H9 (cell line): ENCODE measurements at regions not wholly inside any gene's neighbourhood (a gene's known extent, or its start where the extent isn't known, plus 50 kb on each side); places are given as distances from the start of the nearest gene placed in this dataset.

Experiments used
- DNase-seq: peaks from one replicate; pipeline ENCODE4 v3.0.0-alpha.2; 2017
- H2AFZ ChIP-seq: one replicate; pipeline ENCODE4 v1.6.1; 2013; ENCODE audit warnings: mild to moderate bottlenecking, low read length, control low read depth, moderate library complexity
- H2AK5ac ChIP-seq: 2 replicates; pipeline ENCODE4 v1.6.1; 2013; ENCODE audit warnings: low read length, control low read depth, mixed read lengths; ENCODE audit not compliant: insufficient read length
- H2BK120ac ChIP-seq: one replicate; pipeline ENCODE4 v1.6.1; 2013; ENCODE audit warnings: low read depth, mild to moderate bottlenecking, low read length, control low read depth, inconsistent platforms; ENCODE audit not compliant: poor library complexity, severe bottlenecking
- H2BK12ac ChIP-seq: 2 replicates; pipeline ENCODE4 v1.6.1; 2013; ENCODE audit warnings: low read length, control low read depth, mixed read lengths, low read depth; ENCODE audit not compliant: insufficient read length
- H2BK15ac ChIP-seq: 2 replicates; pipeline ENCODE4 v1.6.1; 2013; ENCODE audit warnings: low read depth, low read length, control low read depth
- H2BK20ac ChIP-seq: one replicate; pipeline ENCODE4 v1.6.1; 2013; ENCODE audit warnings: low read depth, mild to moderate bottlenecking, low read length, control low read depth, inconsistent platforms; ENCODE audit not compliant: poor library complexity, severe bottlenecking
- H2BK5ac ChIP-seq: 2 replicates; pipeline ENCODE4 v1.6.1; 2013; ENCODE audit warnings: low read length, control low read depth, mixed read lengths; ENCODE audit not compliant: insufficient read length
- H3K14ac ChIP-seq: 2 replicates; pipeline ENCODE4 v1.6.1; 2013; ENCODE audit warnings: low read length, control low read depth; ENCODE audit not compliant: insufficient read depth
- H3K18ac ChIP-seq: 2 replicates; pipeline ENCODE4 v1.6.1; 2013; ENCODE audit warnings: low read depth, mild to moderate bottlenecking, mixed read lengths, low read length, control low read depth; ENCODE audit not compliant: insufficient read length
- H3K23ac ChIP-seq: 2 replicates; pipeline ENCODE4 v1.6.1; 2013; ENCODE audit warnings: low read length, control low read depth, mixed read lengths, low read depth; ENCODE audit not compliant: insufficient read length
- H3K23me2 ChIP-seq: 2 replicates; pipeline ENCODE4 v1.6.1; 2013; ENCODE audit warnings: low read depth, mild to moderate bottlenecking, mixed read lengths, low read length, control low read depth; ENCODE audit not compliant: insufficient read length, poor library complexity, severe bottlenecking
- H3K27ac ChIP-seq: 2 replicates; pipeline ENCODE4 v1.5.1; 2013; ENCODE audit warnings: low read length, control low read depth, mixed read lengths, low read depth; ENCODE audit not compliant: insufficient read length
- H3K27me3 ChIP-seq: 2 replicates; pipeline ENCODE4 v1.6.1; 2013; ENCODE audit warnings: low read length, control low read depth, inconsistent platforms; ENCODE audit not compliant: insufficient read depth
- H3K4ac ChIP-seq: 2 replicates; pipeline ENCODE4 v1.6.1; 2013; ENCODE audit warnings: low read depth, mild to moderate bottlenecking, control low read depth, inconsistent platforms, low read length, moderate library complexity
- H3K4me1 ChIP-seq: 2 replicates; pipeline ENCODE4 v1.6.1; 2013; ENCODE audit warnings: low read length, control low read depth, inconsistent platforms; ENCODE audit not compliant: insufficient read depth
- H3K4me2 ChIP-seq: 2 replicates; pipeline ENCODE4 v1.6.1; 2013; ENCODE audit warnings: low read length, control low read depth, mixed read lengths; ENCODE audit not compliant: insufficient read length, insufficient read depth
- H3K56ac ChIP-seq: 2 replicates; pipeline ENCODE4 v1.6.1; 2013; ENCODE audit warnings: low read depth, mild to moderate bottlenecking, mixed read lengths, low read length, control low read depth; ENCODE audit not compliant: insufficient read length
- H3K79me1 ChIP-seq: 2 replicates; pipeline ENCODE4 v1.6.1; 2013; ENCODE audit warnings: low read depth, mild to moderate bottlenecking, moderate library complexity, low read length, control low read depth, inconsistent platforms; ENCODE audit not compliant: insufficient read depth, poor library complexity, severe bottlenecking
- H3K79me2 ChIP-seq: 2 replicates; pipeline ENCODE4 v1.6.1; 2013; ENCODE audit warnings: low read length, control low read depth, inconsistent platforms; ENCODE audit not compliant: insufficient read depth
- H3K9ac ChIP-seq: 2 replicates; pipeline ENCODE4 v1.6.1; 2013; ENCODE audit warnings: low read length, control low read depth, mixed read lengths; ENCODE audit not compliant: insufficient read length; ENCODE audit errors: extremely low read depth
- H3K9me3 ChIP-seq: one replicate; pipeline ENCODE4 v1.6.1; 2013; ENCODE audit warnings: low read depth, low read length, inconsistent platforms; ENCODE audit not compliant: control insufficient read depth
- H3T11ph ChIP-seq: one replicate; pipeline ENCODE4 v1.6.1; 2013; ENCODE audit warnings: mild to moderate bottlenecking, low read length, control low read depth, inconsistent platforms
- H4K20me1 ChIP-seq: one replicate; pipeline ENCODE4 v1.6.1; 2013; ENCODE audit not compliant: control insufficient read depth, insufficient read length, insufficient read depth
- H4K5ac ChIP-seq: 2 replicates; pipeline ENCODE4 v1.6.1; 2013; ENCODE audit warnings: low read depth, mild to moderate bottlenecking, mixed read lengths, low read length, control low read depth; ENCODE audit not compliant: insufficient read length
- H4K8ac ChIP-seq: replicated peaks from 2 replicates; pipeline ENCODE4 v1.6.1; 2013; ENCODE audit warnings: low read length, control low read depth, mixed read lengths, low read depth; ENCODE audit not compliant: insufficient read length
- H4K91ac ChIP-seq: 2 replicates; pipeline ENCODE4 v1.6.1; 2013; ENCODE audit warnings: low read depth, mild to moderate bottlenecking, moderate library complexity, mixed read lengths, low read length, control low read depth; ENCODE audit not compliant: insufficient read length
- H3K27ac Mint-ChIP-seq, 3 experiments: 2 replicates in 2 of 3; 3 replicates in 1 of 3; pipeline ENCODE4 v1.8.0; 2020 to 2021; ENCODE audit warnings: mixed read lengths in 3 of 3, mild to moderate bottlenecking in 1 of 3, moderate library complexity in 1 of 3
- H3K27me3 Mint-ChIP-seq: 2 replicates; pipeline ENCODE4 v1.8.0; 2021; ENCODE audit warnings: low read depth, mild to moderate bottlenecking, moderate library complexity, mixed read lengths
- H3K36me3 Mint-ChIP-seq, 3 experiments: 2 replicates in 2 of 3; 3 replicates in 1 of 3; pipeline ENCODE4 v1.8.0; 2020 to 2021; ENCODE audit warnings: low read depth in 3 of 3, mixed read lengths in 3 of 3; ENCODE audit not compliant: insufficient read depth in 1 of 3
- H3K4me1 Mint-ChIP-seq, 2 experiments: 2 replicates each; pipeline ENCODE4 v1.8.0; 2020; ENCODE audit warnings: mixed read lengths in 2 of 2
- H3K4me3 Mint-ChIP-seq, 2 experiments: 2 replicates in 1 of 2; 3 replicates in 1 of 2; pipeline ENCODE4 v1.8.0; 2020 to 2021; ENCODE audit warnings: mild to moderate bottlenecking in 2 of 2, mixed read lengths in 2 of 2, moderate library complexity in 1 of 2
- H3K9me3 Mint-ChIP-seq, 2 experiments: 2 replicates in 1 of 2; 3 replicates in 1 of 2; pipeline ENCODE4 v1.8.0; 2020; ENCODE audit warnings: mild to moderate bottlenecking in 2 of 2, mixed read lengths in 2 of 2, moderate library complexity in 1 of 2
- CTCF ChIP-seq: fragments of 200-600 bp; sonication (generic); conservative IDR thresholded peaks from 3 replicates; pipeline ENCODE4 v1.8.0; 2021; ENCODE audit warnings: antibody characterized with exemption, mild to moderate bottlenecking
- WGBS: extraction: QIAGEN DNeasy Blood & Tissue Kit; methylation state at CpG from one replicate; pipeline ENCODE4 v1.1.7; 2013; ENCODE audit warnings: missing lambda C conversion rate, low lambda C conversion rate, mixed read lengths; ENCODE audit not compliant: insufficient read length; ENCODE audit errors: extremely low coverage; 5-methylcytosine and 5-hydroxymethylcytosine counted together

GRCh38 chr11:10622108-10622507 is 53.6 kb upstream of the LYVE1 start:
- H2BK120ac ChIP-seq: no peak overlapping the region
- no peak overlapping the region for H3K4me3 Mint-ChIP-seq
- no peaks in the 10 kb centered on the region; a peak in 1 of 5 replicates for H3K9me3 Mint-ChIP-seq
- H3T11ph ChIP-seq: no peak overlapping the region
- no peak overlapping the region for H3K56ac ChIP-seq
- H3K23ac ChIP-seq: no peak overlapping the region
- H3K14ac ChIP-seq: no peak overlapping the region
- no peak overlapping the region for H3K27ac Mint-ChIP-seq
- TF ChIP-seq CTCF: no peak
- H3K4ac ChIP-seq: no peak overlapping the region
- no peak overlapping the region for H4K8ac ChIP-seq
- no peaks in the 10 kb centered on the region for H4K20me1 ChIP-seq
- H3K79me2 ChIP-seq: no peaks in the 10 kb centered on the region
- no peak overlapping the region for H2BK12ac ChIP-seq
- no peak overlapping the region for H3K4me2 ChIP-seq
- H2AFZ ChIP-seq: no peak overlapping the region
- no peaks in the 10 kb centered on the region for H3K23me2 ChIP-seq
- no peak overlapping the region for H3K18ac ChIP-seq
- H3K4me1 Mint-ChIP-seq: peaks cover 0 to 3% of the 10 kb centered on the region in 2 experiments; a peak in 2 of 4 replicates
- H3K9me3 ChIP-seq: no peaks in the 10 kb centered on the region
- no peak overlapping the region for H4K5ac ChIP-seq
- H3K27ac ChIP-seq: no peak overlapping the region
- no CpG with 5 or more reads among the region's 2 CpGs for WGBS
- H3K4me1 ChIP-seq: no peaks in the 10 kb centered on the region; the same call in 1 of the 2 replicates
- no peaks in the 10 kb centered on the region for H3K36me3 Mint-ChIP-seq
- H2BK5ac ChIP-seq: no peak overlapping the region
- DNase-seq: no peak
- H2AK5ac ChIP-seq: no peak overlapping the region
- H2BK20ac ChIP-seq: no peak overlapping the region
- no peak overlapping the region for H3K9ac ChIP-seq
- H3K27me3 Mint-ChIP-seq: no peaks in the 10 kb centered on the region; the same call in 1 of the 2 replicates
- no peaks in the 10 kb centered on the region for H3K79me1 ChIP-seq
- H3K27me3 ChIP-seq: no peaks in the 10 kb centered on the region
- no peak overlapping the region for H4K91ac ChIP-seq
- H2BK15ac ChIP-seq: no peak overlapping the region
